HCT116 (cell line): ENCODE measurements at regions not wholly inside any gene's neighbourhood (a gene's known extent, or its start where the extent isn't known, plus 50 kb on each side); places are given as distances from the start of the nearest gene placed in this dataset.

Source experiments
- CBX3 ChIP-seq: IDR thresholded peaks from 2 replicates; pipeline ENCODE4 v1.6.1; 2012; ENCODE audit warnings: low read depth
- JUND ChIP-seq: IDR thresholded peaks from 2 replicates; pipeline ENCODE4 v1.6.1; 2012
- POLR2A ChIP-seq: IDR thresholded peaks from 2 replicates; pipeline ENCODE4 v1.7.0; 2011; ENCODE audit warnings: borderline replicate concordance; ENCODE audit not compliant: insufficient read depth, insufficient read length; ENCODE audit errors: extremely low read depth
- POLR2AphosphoS5 ChIP-seq: IDR thresholded peaks from 2 replicates; pipeline ENCODE4 v1.6.1; 2011; ENCODE audit warnings: mild to moderate bottlenecking, low read depth, low read length, moderate library complexity
- RAD21 ChIP-seq: IDR thresholded peaks from 2 replicates; pipeline ENCODE4 v1.6.1; 2012; ENCODE audit warnings: low read depth, mild to moderate bottlenecking
- SP1 ChIP-seq: IDR thresholded peaks from 2 replicates; pipeline ENCODE4 v1.6.1; 2012; ENCODE audit warnings: low read depth
- YY1 ChIP-seq: IDR thresholded peaks from 2 replicates; pipeline ENCODE4 v1.6.1; 2011; ENCODE audit warnings: low read length, low read depth, moderate library complexity, mild to moderate bottlenecking; ENCODE audit not compliant: insufficient replicate concordance; ENCODE audit errors: extremely low read depth
- TF ChIP-seq, protein P1 (sequence below), 3 experiments: fragments of 200-600 bp in 1 of 3; sonication (generic) in 1 of 3; IDR thresholded peaks in 2 of 3; conservative IDR thresholded peaks in 1 of 3; 2 replicates each; pipeline ENCODE4 v1.5.1; 2012 to 2017; ENCODE audit warnings: low read depth in 2 of 3, low read length in 2 of 3, antibody characterized with exemption in 1 of 3, borderline replicate concordance in 1 of 3, control low read depth in 1 of 3, mild to moderate bottlenecking in 1 of 3, mixed read lengths in 1 of 3, mixed run types in 1 of 3, moderate library complexity in 1 of 3; ENCODE audit not compliant: insufficient read depth in 1 of 3
- TF ChIP-seq, protein P2 (sequence below): IDR thresholded peaks from 2 replicates; pipeline ENCODE4 v1.6.1; 2012
- TF ChIP-seq, protein P3 (sequence below): IDR thresholded peaks from 2 replicates; pipeline ENCODE4 v1.6.1; 2012; ENCODE audit warnings: low read depth

DNA sequence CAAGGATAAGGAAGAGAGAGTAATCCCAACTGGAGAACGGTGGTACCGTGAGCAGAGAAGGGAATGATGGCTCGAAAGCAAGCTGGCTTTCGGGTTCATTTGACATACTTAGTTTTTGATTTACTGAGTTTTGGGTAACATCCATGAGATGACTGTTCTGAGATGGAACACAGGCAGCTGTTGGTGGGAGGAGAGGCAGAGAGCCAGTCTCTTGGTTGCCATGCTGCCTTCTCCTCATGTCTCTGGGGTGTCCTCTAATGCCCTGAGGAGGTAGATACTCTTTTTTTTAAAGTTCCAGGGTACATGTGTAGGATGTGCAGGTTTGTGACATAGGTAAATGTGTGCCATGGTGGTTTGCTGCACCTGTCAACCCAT is 76.4 kb upstream of the NRP1 start:
- TF ChIP-seq RAD21 (no peak), POLR2AphosphoS5 (no peak), YY1 (no peak), JUND (no peak), CBX3 (no peak), POLR2A (no peak), SP1 (no peak)
- TF ChIP-seq, protein P1, sequence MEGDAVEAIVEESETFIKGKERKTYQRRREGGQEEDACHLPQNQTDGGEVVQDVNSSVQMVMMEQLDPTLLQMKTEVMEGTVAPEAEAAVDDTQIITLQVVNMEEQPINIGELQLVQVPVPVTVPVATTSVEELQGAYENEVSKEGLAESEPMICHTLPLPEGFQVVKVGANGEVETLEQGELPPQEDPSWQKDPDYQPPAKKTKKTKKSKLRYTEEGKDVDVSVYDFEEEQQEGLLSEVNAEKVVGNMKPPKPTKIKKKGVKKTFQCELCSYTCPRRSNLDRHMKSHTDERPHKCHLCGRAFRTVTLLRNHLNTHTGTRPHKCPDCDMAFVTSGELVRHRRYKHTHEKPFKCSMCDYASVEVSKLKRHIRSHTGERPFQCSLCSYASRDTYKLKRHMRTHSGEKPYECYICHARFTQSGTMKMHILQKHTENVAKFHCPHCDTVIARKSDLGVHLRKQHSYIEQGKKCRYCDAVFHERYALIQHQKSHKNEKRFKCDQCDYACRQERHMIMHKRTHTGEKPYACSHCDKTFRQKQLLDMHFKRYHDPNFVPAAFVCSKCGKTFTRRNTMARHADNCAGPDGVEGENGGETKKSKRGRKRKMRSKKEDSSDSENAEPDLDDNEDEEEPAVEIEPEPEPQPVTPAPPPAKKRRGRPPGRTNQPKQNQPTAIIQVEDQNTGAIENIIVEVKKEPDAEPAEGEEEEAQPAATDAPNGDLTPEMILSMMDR (IDR thresholded peaks at IDR 0.05 in 2 of 3, conservative IDR thresholded peaks at IDR 0.05 in 1 of 3; ENCODE audit: borderline replicate concordance in 1 of 3, insufficient read depth in 1 of 3, low read depth in 2 of 3, low read length in 2 of 3) = no peak
- TF ChIP-seq, protein P2, sequence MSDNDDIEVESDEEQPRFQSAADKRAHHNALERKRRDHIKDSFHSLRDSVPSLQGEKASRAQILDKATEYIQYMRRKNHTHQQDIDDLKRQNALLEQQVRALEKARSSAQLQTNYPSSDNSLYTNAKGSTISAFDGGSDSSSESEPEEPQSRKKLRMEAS = no peak
- TF ChIP-seq, protein P3, sequence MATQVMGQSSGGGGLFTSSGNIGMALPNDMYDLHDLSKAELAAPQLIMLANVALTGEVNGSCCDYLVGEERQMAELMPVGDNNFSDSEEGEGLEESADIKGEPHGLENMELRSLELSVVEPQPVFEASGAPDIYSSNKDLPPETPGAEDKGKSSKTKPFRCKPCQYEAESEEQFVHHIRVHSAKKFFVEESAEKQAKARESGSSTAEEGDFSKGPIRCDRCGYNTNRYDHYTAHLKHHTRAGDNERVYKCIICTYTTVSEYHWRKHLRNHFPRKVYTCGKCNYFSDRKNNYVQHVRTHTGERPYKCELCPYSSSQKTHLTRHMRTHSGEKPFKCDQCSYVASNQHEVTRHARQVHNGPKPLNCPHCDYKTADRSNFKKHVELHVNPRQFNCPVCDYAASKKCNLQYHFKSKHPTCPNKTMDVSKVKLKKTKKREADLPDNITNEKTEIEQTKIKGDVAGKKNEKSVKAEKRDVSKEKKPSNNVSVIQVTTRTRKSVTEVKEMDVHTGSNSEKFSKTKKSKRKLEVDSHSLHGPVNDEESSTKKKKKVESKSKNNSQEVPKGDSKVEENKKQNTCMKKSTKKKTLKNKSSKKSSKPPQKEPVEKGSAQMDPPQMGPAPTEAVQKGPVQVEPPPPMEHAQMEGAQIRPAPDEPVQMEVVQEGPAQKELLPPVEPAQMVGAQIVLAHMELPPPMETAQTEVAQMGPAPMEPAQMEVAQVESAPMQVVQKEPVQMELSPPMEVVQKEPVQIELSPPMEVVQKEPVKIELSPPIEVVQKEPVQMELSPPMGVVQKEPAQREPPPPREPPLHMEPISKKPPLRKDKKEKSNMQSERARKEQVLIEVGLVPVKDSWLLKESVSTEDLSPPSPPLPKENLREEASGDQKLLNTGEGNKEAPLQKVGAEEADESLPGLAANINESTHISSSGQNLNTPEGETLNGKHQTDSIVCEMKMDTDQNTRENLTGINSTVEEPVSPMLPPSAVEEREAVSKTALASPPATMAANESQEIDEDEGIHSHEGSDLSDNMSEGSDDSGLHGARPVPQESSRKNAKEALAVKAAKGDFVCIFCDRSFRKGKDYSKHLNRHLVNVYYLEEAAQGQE = no peak
